Middle frontal gyrus (tissue), 1 donor: ENCODE measurements at regions not wholly inside any gene's neighbourhood (a gene's known extent, or its start where the extent isn't known, plus 50 kb on each side); places are given as distances from the start of the nearest gene placed in this dataset.
"Not testable (repeated sequence)": the region's sequence is repeated elsewhere in the genome, so short reads cannot be mapped to it uniquely, and the experiment has no call there.

Source experiments
- DNase-seq: peaks from one replicate; pipeline ENCODE4 v3.0.0-alpha.2; 2015; ENCODE audit warnings: low spot score; ENCODE audit errors: extremely low spot score

DNA sequence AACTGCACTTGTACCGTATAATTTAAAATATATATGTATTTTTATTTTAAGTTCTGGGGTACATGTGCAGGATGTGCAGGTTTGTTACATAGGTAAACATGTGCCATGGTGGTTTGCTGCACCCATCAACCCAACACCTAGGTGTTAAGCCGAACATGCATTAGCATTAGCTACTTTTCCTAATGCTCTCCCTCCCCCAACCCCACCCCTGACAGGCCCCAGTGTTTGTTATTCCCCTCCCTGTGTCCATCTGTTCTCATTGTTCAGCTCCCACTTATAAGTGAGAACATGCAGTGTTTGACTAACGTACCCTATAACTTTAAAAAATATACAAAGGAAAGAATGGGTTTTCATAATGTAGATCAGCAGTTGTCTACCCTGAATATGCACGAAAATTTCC is 303.5 kb upstream of the BRINP1 start:
- not testable (repeated sequence) for DNase-seq

DNA sequence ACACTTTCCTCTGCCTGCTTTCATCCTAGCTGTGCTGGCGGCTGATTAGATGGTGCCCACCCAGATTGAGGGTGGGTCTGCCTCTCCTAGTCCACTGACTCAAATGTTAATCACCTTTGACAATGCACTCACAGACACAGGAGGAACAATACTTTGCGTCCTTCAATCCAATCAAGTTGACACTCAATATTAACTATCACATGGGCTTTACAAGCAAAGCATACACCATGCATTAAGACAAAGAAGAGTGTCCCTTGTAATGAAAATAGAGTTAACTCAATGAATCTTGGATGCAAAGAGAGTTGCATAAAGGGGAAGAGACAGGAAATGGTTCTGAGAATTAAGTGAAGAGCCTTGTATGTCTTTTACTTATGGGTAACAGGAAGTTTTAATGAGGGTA is 298.7 kb upstream of the BRINP1 start:
- no peak for DNase-seq

DNA sequence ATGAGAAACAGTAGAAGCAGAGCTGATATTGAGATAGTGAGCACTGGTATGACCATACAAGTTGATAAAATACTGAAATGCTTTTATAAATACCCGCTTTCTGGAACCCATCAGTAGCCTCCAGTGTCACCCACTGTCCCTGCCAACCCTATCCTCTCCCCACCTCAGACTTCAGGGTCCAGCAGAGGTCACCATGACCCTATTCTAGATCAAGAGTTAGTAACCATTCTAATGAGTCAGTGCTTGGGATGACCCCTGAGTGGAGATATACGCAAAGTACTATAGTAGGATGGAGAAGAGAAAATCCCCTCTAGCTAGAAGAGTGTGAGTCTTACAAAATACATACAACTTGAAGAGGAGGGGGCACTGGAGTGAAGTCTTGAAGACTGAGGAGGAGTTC is 297.9 kb upstream of the BRINP1 start:
- no peak for DNase-seq

DNA sequence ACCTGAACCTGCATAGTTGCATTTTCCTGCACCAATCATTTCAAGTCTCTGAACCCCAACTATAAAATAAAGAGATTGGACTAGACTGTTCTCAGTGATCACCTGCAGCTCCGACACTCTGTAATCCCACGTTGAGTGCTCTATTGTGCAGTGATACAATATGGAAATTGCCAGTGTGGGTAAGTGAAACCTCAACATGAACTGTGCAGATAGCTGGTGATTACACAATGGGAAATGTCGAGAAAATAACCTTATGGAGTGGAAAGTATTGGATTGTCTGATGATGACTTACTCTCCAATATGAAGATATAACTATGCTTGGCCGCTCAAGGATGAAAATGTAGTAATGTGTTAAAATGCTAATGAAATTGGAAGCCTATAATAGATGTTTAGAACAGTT is 293.1 kb upstream of the BRINP1 start:
- DNase-seq, result no peak

DNA sequence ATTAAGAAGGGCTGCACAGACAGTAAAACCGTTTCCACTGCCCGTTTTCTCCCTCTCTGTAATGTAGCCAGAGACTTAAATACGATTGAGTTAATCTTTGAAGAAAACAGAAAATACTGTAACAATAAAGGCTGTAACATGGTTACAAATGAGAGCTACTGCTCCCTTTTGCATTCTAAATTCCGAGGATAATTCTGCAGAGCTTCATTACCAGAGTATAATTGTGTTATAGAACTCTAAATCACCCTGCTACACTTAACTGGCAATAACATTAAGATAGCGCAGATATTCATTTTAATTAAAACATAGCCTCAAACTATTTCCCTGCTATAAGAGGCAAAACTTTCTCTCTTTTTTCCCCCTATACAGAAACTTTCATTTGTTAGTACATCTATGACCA is 283.7 kb upstream of the BRINP1 start:
- DNase-seq, result no peak

DNA sequence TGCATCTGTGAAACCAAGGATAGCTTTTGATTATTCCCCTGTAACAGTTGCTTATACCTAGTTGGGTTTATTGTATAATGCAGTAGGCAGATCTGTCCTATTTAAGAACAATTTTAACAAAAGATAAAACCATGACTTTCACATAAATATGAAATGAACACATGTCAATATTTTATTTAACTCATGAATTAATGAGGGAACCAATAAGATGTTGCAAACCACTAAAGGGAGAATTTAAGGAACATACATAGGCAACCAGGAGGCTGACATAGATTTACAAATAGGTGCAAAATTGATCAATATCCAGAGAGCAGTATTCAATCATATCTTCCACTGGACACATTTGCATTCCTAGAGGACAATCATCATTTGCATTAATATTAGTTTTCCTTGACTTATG is 280.0 kb upstream of the BRINP1 start:
- DNase-seq, result no peak

DNA sequence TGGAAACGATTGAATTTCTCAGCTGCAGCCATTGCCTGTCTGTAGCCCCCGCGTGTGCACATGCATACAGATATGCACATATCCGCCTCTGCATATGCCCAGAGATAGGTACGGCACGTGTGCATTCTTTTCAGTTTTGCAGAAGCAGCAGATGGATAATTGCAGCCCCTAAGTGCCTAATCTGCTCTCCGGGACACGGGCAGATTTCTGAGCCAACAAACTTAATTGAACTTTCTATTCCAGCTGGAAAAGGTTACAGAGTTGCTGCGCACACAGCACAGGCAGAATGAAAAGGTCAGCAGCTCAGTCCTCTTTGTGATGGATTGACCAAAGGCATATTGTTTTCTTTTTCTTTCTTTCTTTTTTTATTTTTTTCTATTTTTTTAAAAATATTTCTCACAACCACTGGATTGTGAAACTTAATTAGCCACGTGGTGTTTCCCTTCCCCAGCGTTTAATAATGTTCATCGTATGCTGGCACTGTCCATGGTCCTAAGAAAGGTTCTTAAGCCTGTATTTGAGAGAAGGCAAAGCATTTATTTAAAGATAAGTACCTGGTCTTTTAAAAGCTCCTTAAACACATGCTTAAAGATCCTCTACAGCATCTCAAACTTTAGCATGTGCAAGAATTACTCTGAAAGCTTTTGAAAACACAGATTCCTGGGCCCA is 270.2 kb upstream of the BRINP1 start:
- no peak for DNase-seq

DNA sequence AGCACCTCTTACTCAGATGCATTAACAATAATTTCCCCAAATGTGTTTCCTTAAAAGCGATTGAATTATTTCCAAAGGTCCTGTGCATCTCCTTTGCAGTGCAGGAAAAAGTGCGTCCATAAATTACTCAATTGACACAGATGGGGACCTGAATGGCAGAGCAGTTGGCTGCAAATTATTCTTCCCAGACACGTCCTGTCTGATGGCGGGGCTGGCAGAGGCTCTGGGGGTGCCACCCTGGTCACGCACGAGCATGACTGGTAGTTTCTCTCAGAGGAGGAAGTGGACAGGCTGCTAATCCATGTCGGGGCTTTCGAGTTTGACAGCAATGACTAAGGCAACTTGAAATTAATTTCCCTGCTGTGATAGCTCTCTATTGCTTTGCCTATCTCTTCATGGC is 264.8 kb upstream of the BRINP1 start:
- DNase-seq, result no peak

DNA sequence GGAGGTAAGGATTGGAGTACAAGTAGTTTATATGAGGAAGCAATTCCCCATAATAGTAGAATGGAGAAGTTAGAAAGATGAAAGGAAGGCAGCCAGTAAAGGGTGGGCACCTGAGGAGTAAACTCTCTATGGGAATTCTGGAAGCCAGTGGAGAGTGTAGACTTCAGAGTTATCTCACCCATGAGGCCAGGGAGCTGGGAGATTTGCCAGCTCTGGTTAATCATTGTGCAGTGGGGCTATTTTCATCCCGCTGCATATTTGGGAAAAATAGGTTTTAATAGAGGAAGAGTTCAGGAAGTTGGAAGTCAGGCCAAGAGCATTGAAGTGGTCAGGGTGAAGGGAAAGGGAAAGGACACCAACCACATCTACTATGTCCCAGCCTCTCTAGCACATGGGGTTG is 242.3 kb upstream of the BRINP1 start:
- no peak for DNase-seq

DNA sequence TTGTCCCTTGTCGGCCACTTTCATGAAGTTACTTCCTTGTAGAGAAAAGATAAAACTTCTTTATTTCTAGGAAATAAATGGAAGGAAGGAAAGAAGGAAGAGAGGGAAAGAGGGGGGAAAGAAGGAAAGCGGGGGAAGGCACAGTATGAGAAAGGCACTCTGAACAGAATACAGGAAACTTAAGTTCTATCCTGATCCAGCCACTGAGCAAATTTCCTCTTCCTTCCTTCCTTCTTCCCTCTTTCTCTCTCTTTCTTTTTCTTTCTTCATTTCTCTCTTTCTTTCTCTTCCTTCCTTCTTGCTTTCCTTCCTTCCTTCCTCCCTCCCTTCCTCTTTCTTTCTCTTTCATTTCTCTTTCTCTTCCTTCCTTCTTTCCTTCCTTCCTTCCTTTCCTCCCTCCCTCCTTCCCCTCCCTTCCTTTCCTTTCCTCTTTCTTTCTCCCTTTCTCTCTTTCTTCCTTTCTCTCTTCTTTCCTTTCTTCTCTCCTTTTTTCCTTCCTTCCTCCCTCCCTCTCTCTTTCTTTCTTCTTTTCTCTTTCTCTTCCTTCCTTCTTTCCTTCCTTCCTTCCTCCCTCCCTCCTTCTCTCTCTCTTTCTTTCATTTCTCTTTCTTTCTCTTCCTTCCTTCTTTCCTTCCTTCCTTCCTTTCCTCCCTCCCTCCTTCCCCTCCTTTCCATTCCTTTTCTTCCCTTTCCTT is 240.2 kb upstream of the BRINP1 start:
- no peak for DNase-seq

DNA sequence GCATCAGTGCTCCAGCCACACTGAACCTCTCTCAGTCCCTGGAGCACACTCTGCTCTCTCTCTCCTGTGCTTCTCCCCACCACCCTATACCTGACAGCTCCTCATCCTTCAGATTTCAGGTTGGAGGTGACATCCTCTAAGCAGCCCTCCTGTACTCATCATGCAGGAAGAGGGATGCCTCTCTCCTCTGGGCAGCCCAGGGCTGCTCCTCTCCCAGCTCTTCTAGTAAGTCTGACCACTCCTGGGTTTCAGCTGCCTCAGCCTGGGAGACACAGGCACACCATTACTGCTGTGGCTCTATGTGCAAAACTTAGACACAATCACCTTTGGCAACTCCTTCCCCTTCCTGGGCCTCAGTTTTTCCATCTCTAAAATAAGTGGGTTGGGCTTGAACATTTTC is 232.4 kb upstream of the BRINP1 start:
- DNase-seq, result no peak

DNA sequence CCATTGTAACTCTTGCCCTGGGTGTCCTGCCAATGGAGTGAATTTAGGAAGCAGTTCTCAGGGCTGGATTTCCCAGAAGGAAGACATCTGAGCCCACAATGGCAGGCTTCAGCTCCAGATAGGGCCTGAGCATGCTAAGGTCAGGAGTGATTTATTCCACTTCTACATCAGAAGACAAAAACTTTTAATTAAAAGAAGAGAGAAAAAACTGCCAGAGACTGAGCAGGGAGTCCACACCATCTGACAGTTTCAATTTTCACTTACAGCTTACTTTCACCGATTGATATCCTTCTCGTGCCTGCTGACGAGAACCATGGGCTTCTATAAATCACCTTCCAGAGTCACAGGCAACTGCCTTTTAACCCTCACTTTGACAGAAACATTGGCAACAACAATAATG is 228.3 kb upstream of the BRINP1 start:
- no peak for DNase-seq

DNA sequence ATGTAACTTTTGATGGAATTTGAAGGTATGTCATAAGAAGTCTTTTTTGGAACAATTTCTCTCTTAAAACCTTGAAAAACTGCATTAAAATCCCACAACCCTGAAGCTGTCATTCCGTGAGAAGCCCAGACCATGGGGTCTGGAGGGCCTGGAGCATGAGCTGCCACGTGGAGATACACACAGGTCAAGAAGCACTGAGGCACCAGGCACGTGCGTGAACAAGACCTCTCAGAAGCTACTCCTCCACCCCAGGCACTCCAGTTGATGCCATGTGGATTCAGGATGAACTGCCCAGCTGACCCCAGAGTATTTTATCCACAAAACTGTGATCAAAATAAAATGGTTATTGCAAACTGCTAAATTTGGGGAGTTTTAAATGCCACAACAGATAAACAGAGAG is 227.5 kb upstream of the BRINP1 start:
- DNase-seq, result no peak

DNA sequence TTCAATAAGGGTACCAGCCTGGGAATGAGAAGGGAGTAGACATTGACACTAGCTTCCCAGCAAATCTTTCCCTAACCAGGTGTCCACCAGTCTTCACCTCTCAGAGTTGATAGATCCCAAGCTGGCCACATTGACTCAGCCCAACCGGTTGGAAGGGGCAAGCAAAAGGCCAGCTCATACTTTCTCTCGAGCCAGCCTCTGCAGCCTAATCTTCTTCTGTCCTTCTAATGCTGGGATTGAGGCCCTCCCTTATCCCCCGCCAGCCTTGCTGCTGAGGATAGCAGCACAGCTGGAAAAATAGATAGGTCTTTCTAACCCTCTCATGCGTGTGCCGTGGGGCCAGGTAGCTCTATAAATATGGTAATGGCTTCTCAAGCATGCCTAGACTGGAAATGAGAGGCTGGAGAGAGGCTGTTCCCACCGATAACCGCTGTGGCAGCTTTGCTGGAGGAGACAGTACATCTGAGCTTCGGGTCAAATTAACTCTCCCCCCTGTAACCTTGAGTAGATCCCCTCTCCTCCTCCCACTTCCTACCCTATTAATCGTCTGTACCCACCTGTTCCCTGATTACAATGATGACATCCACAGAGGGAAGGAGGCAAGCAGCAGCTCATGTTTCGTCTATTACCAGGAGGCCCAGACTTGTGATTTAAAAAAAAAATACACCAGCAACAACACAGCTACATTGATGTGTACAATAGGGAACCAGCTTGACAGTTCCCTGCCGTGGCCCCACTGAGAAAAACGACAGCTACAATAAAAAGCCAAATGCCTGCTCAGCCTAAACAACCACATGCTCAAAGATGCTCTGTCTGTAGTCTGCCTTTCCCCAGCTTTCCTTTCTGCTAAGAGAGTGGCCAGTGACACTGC is 219.9 kb upstream of the BRINP1 start:
- DNase-seq, result no peak

DNA sequence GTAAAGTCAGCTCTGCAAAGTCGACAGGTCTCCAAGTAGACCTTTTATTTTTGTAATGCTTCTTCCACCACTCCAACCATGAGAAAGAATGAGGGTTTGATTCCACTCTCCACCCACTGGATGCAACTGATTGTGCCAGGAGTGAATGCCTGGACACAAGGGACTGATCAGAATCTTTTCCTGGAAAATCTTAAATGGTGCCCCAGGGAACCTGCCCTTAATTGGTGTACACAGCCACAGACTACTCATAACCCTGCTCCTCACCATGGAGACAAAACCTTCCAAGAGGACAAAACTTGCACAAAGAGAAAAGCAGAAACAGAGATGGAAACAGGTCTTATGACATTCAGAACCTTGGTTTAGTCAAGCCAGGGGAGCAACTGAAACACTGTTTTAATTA is 208.6 kb upstream of the BRINP1 start:
- no peak for DNase-seq

DNA sequence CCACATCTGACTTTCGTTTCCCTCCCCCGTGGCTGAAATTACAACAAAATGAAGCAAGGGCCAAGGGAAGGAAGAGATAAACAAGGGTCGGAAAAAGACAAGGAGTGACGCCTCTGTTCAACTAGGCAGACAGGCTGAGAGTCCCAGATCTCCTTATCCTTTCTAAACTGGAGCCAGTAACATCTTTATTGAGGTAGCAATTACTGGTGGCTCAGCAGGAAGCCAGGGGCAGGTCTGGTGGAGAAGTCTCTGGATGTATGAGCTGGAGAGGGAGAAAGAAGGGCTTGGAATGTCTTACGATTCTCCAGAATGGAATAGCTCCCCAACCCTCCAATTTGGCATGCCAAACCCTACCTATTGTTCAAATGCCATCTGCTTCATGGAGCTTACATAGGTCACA is 190.8 kb upstream of the BRINP1 start:
- no peak for DNase-seq

DNA sequence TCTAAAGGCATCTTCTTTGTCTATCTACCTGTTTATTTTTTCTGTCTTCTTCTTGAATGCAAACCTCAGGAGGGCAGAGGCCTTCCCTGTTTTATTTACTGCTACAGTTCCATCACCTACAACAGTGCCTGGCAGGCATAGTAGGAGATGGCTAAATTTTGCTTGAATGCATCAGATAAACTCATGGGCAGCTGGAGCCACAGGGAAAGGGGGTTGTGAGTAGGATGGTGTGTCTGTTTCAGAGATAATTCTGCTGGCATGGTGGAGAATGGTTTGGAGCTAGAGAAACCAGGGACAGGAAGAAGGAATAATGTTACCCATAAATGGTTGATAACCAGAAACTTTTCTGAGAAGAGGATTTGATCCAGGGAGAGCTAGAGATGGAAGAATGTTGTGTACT is 189.8 kb upstream of the BRINP1 start:
- peak; percentile 33 for DNase-seq

DNA sequence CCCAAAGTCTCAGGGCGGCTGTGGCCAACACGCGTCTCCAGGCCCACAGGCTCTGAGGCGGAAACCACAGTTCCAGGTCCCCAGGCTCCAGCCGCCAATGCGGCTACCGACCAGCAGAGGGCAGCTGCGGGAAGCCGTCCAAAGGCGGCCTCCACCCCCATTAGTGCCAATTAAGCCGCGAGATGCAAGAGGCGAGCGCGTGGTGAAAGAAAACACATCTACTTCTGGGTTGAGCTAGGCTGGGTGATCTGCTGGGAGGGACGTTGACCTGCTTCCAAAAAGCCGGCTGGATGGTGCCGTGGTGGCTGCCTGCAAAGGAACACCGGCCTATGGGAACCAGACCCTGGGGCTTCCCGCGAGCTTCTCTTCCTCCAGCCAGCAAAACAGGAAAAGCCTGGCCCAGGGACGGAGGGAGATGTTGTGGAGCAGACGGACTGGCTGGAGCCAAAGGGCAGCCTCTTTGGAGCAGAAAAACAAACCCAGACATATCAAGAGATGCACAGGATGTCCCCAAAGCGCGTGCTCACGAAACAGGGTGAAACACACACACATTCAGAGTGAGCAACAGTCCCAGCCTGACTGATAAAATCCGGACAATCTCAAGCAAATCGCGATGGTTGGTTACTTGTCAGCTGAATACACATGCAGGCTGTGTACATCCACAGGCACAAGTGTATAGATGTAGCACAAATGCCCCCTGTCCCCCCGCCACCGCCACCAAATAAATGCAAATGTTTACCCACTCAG is 187.1 kb upstream of the BRINP1 start:
- peak; percentile 69 for DNase-seq

DNA sequence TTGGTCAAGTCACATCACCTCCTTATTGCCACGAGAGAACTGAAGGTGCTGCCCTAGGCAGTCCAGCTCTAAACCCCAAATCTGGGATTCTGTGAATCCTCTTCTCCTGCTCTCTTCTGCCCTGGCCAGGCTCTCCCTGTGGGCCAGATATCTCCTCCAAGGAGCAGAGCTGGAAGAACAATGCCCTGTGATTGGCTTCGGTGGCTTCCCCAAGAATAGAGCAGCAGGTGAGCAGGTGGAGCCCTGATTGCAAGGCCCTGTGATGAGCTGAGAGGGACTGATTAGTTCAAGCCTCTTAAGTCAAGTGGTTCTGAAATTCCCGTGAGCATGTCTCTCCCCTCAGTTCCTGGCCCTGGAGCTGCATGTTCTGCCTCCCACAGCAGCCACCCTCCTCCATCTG is 175.3 kb upstream of the BRINP1 start:
- no peak for DNase-seq

DNA sequence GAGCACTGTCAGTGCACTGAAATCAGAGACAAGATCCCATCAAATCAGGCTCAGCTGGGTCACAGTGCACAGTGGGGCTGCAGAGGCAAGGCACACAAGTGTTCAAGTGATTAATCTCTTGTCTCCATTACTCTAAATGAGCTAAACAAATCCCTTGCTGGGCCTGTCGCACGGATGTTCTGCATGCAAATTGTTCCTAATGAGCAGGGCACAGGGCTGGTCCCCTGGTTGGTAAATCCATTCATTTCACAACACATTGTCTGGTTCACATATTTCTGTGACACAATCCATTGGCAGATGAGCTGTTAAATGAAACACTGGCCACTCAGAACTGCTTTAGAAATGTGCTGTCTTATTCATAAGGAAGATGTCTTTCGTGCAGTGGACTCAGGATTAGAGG is 167.9 kb upstream of the BRINP1 start:
- no peak for DNase-seq

DNA sequence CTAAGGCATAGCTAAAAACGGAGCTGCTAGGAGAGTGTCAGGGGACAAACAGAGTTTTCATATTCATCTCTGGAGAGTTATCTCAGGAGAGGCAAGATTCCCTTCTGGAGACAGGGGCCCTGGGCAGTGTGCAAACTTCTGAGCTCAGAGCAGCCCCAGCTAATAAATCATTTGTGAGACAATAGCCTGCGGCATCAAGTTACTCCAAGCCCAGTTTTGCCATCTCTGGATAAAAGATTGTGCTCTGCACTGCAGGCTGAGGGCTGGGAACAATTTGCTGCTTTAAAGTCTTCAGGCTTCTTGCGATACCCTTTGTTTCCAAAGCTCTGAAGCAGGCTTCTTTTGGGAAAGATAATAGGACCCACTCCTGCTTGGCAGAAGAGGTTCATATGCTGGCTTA is 164.3 kb upstream of the BRINP1 start:
- DNase-seq, result no peak

DNA sequence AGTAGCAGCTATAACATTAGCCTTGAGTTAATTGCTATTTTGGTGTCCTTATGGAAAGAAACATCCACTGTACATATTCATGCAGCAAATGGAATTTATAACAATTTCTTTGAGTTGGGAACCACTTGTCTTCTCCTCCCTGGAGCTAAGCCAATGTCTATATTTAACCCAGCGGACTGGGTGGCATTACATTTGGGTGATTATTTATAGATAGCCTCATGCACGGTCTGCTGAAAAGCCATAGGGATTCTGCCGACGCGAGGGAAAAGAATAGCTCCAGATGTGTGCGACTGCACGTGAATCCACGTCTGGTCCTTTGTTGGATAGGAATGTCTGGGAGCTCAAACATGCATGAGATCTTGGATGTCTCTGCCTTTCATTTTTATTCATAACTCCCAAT is 157.5 kb upstream of the BRINP1 start:
- DNase-seq, result no peak
